Right atrium auricular region (tissue), 2 donors: ENCODE measurements at regions not wholly inside any gene's neighbourhood (a gene's known extent, or its start where the extent isn't known, plus 50 kb on each side); places are given as distances from the start of the nearest gene placed in this dataset.

Source experiments
- DNase-seq: peaks from one replicate; pipeline ENCODE4 v3.0.0-alpha.2; 2019; ENCODE audit warnings: low spot score
- H3K27ac ChIP-seq, 2 donors: fragments of 200-600 bp; sonication (generic); 1 replicate in 1 of 2; 2 replicates in 1 of 2; pipeline ENCODE4 v1.5.1; 2016 to 2019
- H3K27me3 ChIP-seq, 2 donors: fragments of 200-600 bp; sonication (generic); one replicate each; pipeline versions ENCODE4 v1.5.1 to v1.6.0; 2017 to 2019
- H3K36me3 ChIP-seq: fragments of 200-600 bp; sonication (generic); one replicate; pipeline ENCODE4 v1.5.1; 2016
- H3K4me1 ChIP-seq, 2 donors: fragments of 200-600 bp; sonication (generic); one replicate each; pipeline versions ENCODE4 v1.5.1 to v1.6.0; 2017 to 2019
- H3K4me3 ChIP-seq, 2 donors: fragments of 200-600 bp; sonication (generic); 1 replicate in 1 of 2; 2 replicates in 1 of 2; pipeline ENCODE4 v1.5.1; 2017 to 2019; ENCODE audit warnings: mild to moderate bottlenecking in 1 of 2, moderate library complexity in 1 of 2
- H3K9me3 ChIP-seq, 2 donors: fragments of 200-600 bp; sonication (generic); one replicate each; pipeline ENCODE4 v1.5.1; 2019
- TF ChIP-seq, protein P1 (sequence below), 2 donors: fragments of 200-600 bp; sonication (generic); IDR thresholded peaks; one replicate each; pipeline ENCODE4 v1.5.1; 2019; ENCODE audit warnings: antibody characterized with exemption in 2 of 2

DNA sequence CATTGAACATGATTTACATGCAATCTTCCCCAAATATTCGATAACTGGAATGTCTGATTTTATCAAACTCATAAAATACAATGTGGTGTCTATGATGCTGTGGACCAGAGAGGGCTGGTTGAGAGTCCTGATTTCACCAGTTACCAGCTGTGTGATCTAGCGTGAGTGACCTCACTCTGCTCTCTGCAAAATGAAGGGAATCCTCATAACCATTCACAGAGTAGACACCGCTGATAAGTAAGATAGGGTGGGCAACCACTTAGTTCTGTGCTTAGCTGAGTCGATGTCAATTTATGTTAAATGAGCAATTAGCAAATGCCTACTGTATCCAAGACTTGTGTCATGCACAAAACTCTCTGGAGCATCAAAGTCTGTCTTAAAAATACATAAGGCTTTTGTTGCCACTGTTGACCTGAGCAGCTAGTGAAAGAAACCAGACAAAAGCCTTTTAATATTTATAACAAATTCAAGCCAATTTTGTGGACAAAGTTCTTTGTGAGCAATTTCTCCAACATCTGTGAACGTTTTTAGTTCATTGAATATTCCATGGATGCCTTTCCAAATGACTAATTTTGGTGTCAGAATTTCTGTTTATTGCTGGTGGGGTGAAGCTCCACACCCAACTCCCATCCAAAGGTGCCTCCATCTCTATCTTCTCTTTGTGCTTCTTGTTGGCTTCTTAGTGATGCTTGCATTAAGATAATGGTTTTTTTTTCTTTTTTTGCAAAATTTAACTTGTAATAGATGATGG is 314.2 kb downstream of the ADRA2A start:
- Histone ChIP-seq H3K27ac (no peak overlapping the region), H3K4me1 (no peaks in the 10 kb centered on the region), H3K27me3 (no peaks in the 10 kb centered on the region), H3K36me3 (no peaks in the 10 kb centered on the region), H3K4me3 (no peak overlapping the region), H3K9me3 (no peaks in the 10 kb centered on the region)
- TF ChIP-seq, protein P1, sequence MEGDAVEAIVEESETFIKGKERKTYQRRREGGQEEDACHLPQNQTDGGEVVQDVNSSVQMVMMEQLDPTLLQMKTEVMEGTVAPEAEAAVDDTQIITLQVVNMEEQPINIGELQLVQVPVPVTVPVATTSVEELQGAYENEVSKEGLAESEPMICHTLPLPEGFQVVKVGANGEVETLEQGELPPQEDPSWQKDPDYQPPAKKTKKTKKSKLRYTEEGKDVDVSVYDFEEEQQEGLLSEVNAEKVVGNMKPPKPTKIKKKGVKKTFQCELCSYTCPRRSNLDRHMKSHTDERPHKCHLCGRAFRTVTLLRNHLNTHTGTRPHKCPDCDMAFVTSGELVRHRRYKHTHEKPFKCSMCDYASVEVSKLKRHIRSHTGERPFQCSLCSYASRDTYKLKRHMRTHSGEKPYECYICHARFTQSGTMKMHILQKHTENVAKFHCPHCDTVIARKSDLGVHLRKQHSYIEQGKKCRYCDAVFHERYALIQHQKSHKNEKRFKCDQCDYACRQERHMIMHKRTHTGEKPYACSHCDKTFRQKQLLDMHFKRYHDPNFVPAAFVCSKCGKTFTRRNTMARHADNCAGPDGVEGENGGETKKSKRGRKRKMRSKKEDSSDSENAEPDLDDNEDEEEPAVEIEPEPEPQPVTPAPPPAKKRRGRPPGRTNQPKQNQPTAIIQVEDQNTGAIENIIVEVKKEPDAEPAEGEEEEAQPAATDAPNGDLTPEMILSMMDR (IDR thresholded peaks at IDR 0.05): no peak
- DNase-seq: no peak

DNA sequence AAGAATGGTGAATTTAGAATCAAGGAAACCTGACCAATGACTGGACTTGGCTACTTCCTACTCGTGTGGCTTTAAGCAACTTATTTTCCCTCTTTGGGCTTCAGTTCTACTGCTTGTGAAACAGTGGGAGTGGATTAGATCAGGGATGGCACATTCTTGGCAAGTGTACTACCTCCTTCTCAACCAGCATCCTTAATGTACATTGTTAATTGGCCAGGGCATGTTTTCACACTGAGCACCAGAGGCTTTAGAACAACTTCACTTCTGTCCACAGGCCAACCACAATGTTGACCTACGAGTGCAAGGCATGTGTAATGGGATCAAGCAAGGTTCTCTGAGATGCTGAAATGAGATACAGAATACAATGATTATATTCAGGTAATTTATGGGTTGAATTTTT is 315.3 kb downstream of the ADRA2A start:
- no peak for DNase-seq

DNA sequence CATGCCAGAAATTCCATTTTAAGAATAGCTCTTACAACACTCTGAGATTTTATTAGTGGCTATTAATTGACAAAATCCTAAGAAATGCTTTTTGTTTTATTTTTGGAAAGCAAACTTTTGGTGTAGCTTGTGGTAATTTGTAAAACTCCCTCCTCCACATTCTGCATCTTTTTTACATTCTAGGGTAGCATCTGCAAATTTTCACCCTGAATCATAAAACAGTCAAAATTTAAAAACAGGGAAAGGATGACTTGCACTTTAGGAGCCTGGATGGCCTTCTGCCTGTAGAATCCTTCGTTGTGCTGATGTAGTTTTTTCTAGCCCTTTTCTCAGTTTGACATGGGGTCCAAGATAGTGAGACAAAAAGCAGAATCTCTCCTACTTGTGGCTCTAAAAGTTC is 316.1 kb downstream of the ADRA2A start:
- TF ChIP-seq, protein P1 (IDR thresholded peaks at IDR 0.05): no peak
- Histone ChIP-seq H3K36me3 (no peaks in the 10 kb centered on the region), H3K27me3 (no peaks in the 10 kb centered on the region), H3K27ac (no peak overlapping the region), H3K4me1 (no peaks in the 10 kb centered on the region), H3K4me3 (no peak overlapping the region), H3K9me3 (no peaks in the 10 kb centered on the region)
- DNase-seq: no peak

More for the DNA sequence above, 315.3 kb downstream of the ADRA2A start:
- TF ChIP-seq, protein P1 (IDR thresholded peaks at IDR 0.05): no peak
- Histone ChIP-seq H3K36me3 (no peaks in the 10 kb centered on the region), H3K27me3 (no peaks in the 10 kb centered on the region), H3K9me3 (no peaks in the 10 kb centered on the region), H3K4me3 (no peak overlapping the region), H3K4me1 (no peaks in the 10 kb centered on the region), H3K27ac (no peak overlapping the region)

DNA sequence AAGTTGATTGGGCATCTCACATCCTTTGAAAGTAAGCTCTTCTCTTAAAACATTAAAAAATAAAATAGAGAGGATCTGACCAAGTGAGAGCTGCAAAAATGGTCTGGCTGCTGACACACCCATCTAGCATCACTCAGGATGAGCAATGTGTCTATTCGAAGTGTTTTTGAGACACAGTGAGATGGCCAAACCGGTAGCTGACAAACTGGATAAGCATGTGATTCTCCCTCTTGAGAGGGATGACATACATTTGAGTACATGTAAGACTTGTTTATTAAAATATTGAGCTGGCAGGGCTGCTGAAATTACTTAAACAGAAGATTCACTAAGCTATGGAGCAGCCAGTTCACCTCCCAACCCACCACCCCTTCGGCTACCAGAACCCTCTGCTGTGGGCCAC is 333.9 kb downstream of the ADRA2A start:
- Histone ChIP-seq H3K9me3 (peaks cover 0 to 6% of the 10 kb centered on the region in 2 donors), H3K4me1 (no peaks in the 10 kb centered on the region), H3K27ac (no peak overlapping the region), H3K36me3 (no peaks in the 10 kb centered on the region), H3K4me3 (no peak overlapping the region), H3K27me3 (no peaks in the 10 kb centered on the region)
- TF ChIP-seq, protein P1 (IDR thresholded peaks at IDR 0.05): no peak
- no peak for DNase-seq

DNA sequence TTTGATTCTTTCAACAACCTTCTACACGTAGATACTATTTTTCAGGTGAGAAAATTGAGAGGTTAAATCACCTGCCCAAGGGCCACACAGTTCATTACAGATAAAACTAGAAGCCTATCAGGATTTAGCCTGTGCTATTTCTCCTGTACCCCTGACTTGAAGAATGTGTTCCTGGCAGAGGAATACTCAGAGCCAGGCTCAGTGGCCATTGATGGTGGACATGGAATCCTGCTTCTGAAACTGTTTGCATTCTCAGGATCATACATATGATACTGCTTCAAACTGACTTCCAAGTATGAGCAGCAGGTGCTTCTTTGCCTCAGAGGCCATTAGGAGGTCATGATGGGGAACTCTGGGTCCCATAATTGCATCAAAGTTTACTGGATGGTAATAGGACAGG is 348.6 kb downstream of the ADRA2A start:
- Histone ChIP-seq H3K4me1 (no peaks in the 10 kb centered on the region), H3K9me3 (no peaks in the 10 kb centered on the region), H3K27me3 (no peaks in the 10 kb centered on the region), H3K36me3 (no peaks in the 10 kb centered on the region), H3K27ac (no peak overlapping the region), H3K4me3 (no peak overlapping the region)
- DNase-seq: no peak
- TF ChIP-seq, protein P1 (IDR thresholded peaks at IDR 0.05): no peak
